Peyer's patch (tissue), 4 donors: ENCODE measurements at regions not wholly inside any gene's neighbourhood (a gene's known extent, or its start where the extent isn't known, plus 50 kb on each side); places are given as distances from the start of the nearest gene placed in this dataset.

Source experiments
- CTCF ChIP-seq, 6 experiments: fragments of 450-650 bp in 4 of 6; fragments of 200-600 bp in 2 of 6; sonication (generic) in 1 of 6; IDR thresholded peaks; one replicate each; pipeline ENCODE4 v1.5.1; 2017 to 2019; ENCODE audit warnings: antibody characterized with exemption in 6 of 6, mild to moderate bottlenecking in 3 of 6, moderate library complexity in 1 of 6
- POLR2A ChIP-seq, 2 donors: fragments of 450-650 bp; IDR thresholded peaks; one replicate each; pipeline ENCODE4 v1.5.1; 2017; ENCODE audit warnings: antibody characterized with exemption in 2 of 2, mild to moderate bottlenecking in 2 of 2, moderate library complexity in 2 of 2

- TF ChIP-seq CTCF (IDR thresholded peaks at IDR 0.05) = no peak
- TF ChIP-seq POLR2A (IDR thresholded peaks at IDR 0.05) = no peak
Observed at GRCh38 chr2:172294983-172295382, 132.4 kb upstream of the ITGA6 start.
